HG03378 (cell line): ENCODE measurements at regions not wholly inside any gene's neighbourhood (a gene's known extent, or its start where the extent isn't known, plus 50 kb on each side); places are given as distances from the start of the nearest gene placed in this dataset.

ENCODE experiments used
- ATAC-seq: cut with Tn5 transposase; IDR thresholded peaks from one replicate; pipeline ENCODE4 v1.9.1; 2021; ENCODE audit warnings: mild to moderate bottlenecking, moderate library complexity; ENCODE audit not compliant: unreplicated experiment

DNA sequence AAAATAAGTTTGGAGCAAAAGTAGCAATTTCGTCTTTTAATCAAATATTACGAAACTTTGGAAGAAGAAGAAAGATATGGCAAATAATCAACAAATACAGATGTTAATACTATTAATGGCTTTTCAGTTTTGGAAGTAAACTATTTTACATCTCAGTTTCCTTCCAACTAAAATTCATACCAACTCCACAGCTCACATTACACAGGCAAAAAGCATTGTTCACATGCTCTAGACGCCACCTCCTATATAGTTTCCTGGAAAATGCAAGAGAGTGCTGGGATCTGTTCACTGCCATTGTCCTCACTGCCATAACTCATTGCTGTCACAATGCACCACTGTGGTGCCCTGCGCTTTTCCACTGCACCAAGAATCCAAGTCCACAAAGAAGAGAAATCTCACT is 149.0 kb upstream of the FTMT start:
- no peak for ATAC-seq

DNA sequence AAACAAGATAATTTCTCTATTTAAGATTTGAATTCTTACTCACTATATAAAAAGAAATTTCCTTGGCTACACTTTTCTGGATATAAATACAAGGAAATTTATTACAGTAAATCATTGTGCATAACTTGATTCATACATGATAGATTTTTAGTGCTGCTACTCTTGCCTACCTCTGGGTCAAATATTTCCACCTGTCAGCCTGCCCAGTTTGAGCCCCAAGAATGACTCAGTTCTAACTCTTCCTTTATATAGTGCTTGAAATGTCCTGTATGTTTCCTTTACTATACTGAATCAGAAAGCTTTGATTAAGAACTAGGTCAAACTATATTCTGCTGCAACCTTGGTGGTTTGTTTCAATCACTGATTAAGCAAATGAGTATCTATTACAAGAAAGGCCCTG is 147.4 kb upstream of the FTMT start:
- ATAC-seq: no peak

DNA sequence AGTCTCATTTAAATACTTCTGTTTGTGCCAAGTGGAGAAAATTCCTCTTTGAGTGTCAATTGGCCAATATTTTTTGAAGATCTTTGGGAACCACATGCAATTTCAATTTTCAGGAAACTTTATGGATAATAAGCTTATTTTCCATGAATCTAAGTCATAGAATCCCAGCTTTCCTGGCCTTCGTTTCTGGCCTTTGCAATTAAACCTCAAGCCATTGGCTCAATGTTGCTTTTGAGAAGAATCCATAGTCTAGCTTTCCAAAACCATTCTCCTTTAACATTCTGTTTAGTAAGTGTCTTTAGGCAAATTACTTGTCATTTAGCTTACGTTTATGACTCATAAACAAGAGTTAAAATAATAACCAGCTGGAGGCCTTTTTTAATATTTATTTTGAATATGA is 145.0 kb upstream of the FTMT start:
- ATAC-seq: no peak

DNA sequence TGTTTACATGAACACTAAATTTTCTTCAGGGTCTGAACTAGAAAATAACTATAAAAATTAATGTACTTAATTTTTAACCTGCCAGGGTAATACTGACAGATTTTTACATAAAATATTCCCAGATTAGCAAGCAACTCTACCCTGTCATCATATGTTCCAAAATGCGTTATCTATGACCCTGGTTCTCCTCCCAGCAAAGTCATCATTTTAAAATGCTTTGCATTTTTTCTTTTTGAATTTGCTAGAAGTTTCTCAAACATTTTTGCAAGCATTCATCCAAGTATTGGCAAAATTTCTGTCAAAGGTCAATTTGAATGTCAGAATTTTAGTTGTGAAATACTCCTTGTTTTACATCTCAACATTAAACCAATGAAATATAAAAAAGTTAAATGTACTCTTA is 144.5 kb upstream of the FTMT start:
- ATAC-seq: no peak

DNA sequence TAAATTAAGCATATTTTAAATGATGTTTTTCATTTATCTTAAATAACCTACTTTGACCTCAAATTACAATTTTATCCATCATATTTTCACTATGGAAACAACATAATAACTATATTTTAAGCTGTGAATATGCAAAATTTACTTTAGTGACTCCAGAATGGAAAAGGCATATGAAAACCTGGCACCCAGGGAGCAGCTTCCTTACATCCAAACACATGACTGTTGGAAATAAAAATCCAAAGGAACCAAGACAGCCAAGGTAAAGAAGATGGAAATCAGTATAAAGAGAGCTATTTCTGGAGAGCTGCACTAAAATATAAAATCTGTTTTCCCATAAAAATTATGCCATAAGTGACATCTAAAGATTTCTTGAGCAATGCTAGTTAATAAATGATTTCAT is 140.3 kb upstream of the FTMT start:
- ATAC-seq: no peak

DNA sequence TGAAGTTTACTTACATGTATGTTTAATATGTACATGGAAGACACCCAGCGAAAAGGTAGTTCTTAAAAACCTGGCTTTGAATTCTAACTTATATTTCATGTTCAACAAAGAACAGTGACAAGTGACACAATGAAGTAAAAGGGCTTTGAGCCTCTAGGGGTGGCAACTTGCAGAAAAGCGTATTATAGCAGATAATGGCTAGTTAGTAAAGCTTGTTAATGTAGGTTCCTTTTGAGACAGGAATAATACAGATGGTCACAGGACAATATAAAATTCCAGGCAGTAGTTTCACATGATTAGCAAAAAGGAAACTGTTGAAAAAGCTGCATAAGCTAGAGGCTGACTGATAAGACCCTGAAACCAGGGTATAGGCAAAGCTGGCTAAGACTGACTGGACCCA is 132.4 kb upstream of the FTMT start:
- no peak for ATAC-seq

DNA sequence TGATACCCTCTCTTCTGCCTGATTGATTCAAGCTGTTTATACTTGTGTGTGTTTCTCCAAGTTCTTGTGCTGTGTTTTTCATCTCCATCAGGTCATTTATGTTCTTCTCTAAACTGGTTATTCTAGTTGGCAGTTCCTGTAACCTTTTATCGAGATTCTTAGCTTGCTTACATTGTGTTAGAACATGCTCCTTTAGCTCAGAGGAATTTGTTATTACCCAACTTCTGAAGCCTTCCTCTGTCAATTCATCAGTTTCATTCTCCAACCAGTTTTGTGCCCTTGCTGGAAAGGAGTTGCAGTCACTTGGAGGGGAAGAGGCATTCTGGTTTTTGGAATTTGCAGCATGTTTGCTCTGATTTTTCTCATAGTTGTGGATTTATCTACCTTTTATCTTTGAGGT is 126.2 kb upstream of the FTMT start:
- no peak for ATAC-seq

DNA sequence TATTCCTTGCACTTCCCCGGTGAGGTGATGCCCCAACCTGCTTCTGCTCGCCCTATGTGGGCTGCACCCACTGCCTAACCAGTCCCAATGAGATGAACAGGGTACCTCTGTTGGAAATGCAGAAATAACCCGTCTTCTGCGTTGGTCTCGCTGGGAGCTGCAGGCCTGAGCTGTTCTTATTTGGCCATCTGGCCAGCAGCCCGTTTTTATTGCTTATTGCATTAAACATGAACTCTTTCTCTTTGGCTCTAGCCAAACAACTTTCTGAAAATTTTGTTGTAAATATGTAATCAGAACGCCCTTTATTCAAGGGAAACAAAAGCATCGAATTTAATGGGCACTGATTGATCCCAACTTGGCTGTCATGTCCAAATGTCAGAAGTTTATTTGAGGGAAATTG is 124.7 kb upstream of the FTMT start:
- ATAC-seq: no peak

DNA sequence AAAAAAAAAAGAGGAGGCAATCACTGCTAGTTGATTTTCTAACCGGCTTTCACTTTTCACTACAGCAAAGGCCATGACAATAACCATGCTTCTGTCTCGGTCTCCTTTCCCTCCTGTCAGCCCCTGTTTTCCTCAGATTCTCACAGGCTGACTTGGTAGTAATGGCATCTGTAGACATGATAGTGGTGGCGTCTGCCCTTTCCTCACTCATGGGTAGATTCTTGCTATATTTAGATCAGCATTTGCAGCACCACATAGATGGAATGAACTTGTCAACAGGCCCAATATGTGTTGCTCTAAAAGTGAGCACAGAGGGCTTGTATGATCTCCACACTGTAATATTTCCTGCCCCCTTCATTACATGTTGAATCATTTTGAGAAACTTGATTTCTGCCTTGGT is 120.3 kb upstream of the FTMT start:
- ATAC-seq: no peak

DNA sequence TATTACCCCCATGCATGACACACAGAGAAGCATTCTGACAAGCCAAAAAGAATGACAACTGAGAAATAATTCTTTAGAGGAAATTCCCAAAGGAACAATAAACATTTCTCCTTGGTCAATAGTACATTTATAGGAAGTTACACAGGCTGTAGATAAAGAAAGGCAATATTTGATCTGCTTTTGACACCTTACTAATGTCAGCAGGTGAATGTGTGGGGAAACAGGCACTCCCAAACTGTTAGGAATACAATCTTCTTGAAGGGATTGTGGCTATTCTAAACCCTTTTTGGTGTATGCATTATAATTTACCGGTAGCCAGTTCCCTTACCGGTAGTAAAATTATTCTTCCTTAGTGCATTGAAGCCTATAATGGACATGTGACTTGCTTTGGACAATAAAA is 116.1 kb upstream of the FTMT start:
- ATAC-seq: no peak

DNA sequence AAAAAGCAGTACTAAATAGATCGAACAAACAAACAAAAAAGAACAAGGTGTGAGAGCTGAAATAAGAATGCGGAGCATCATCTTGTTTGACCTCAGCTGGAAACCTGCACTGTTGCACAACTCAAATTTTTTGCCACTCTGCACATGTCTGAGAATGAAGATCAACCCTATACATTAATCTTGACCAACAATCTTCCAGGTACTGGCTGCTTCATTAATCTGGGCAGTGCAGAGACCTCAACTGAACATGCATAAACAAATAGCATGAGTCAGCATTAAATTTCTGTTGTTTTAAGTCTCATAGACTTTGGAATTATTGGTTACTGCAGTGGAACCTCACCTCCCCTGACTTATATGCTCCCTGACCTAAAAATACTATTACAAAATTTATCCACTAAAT is 114.6 kb upstream of the FTMT start:
- ATAC-seq: no peak

DNA sequence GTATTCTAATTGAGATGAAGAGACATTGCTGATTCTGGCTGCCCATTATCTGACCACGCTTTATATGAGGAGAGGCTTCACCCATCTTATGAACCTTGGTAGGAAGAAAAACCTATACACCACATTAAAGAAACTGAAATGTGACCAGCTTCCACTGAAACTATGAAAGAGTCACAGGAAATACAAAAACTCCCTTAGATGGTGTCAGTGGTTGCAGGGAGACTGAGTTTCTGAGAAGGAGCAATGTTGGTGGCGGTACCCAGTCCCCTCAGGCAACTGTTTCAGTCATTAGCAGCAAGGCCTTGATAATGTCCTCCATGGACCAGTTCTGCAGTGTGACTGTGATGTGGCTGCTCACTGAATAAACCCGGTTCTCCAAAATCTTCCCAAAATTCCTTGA is 110.5 kb upstream of the FTMT start:
- no peak for ATAC-seq

DNA sequence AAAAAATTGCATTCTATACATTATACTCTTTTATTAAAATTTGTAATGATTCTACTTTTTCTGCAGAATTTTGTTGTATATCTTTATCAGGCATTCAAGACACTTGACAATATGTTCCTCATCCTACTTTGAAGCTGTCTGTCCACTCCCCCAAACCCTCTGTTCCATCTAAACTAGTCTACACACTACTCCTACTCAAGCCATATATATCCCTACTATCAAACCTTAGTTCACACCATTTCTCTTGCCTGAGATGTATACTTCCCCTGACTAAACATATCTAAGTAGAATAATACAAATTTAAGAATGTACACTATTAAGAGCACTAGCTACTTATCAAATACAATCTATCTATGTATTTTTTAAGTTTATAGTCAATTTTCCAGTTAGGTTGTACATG is 107.1 kb upstream of the FTMT start:
- ATAC-seq: no peak

DNA sequence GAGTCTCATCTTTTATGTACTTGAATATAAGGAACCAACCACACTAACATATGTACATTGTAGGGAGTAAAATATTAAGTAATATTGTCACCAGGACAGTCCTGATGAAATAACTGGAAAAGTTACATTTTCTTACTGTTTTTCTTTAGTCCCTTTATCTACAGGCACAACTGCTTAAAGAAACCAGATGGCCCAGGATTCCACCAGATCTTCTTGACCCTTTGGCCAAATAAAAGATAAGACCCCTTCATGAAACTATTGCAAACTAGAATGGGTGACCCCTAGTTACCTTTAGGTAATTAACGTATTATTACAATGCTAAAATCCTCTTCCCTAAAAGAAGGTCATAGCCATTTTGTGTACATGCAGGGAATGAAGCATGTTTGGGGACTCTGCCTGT is 106.3 kb upstream of the FTMT start:
- no peak for ATAC-seq

DNA sequence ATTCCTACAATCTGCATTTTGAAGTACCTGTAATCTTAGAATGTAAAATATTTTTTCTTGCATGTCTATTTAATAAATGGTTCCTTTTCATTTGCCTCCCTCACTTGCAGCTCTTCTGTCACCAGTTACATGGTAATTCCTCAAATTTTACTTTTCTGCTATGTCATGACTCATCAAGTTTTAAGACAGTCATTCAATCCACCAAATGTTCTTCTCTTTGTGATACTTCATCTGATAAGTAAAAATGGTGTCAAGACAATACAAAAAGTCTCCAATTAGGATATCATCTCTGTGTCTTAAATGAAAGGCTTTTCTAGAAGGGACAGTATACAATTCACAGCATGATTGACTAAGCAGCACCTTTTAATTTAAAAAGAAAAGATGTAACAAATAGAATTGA is 104.9 kb upstream of the FTMT start:
- ATAC-seq: no peak

DNA sequence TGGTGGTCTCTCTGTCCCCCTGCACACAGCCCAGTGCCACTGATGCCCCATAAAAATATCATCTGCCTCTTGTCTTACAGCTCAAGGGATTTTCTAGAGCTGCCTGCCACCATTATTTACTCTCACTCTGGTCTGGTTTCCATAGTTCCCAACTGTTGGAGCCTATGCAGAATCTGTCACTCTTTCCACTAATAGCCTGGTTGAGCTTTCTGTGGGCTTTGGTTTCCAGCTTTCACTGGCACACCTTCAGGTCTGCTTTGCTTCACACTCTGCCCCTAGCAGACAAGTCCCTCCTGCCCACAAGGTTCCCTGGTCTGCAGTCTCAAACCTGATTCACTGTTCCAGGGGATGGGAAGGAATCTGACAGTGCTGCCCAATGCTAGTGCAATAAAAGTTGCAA is 103.0 kb upstream of the FTMT start:
- no peak for ATAC-seq

DNA sequence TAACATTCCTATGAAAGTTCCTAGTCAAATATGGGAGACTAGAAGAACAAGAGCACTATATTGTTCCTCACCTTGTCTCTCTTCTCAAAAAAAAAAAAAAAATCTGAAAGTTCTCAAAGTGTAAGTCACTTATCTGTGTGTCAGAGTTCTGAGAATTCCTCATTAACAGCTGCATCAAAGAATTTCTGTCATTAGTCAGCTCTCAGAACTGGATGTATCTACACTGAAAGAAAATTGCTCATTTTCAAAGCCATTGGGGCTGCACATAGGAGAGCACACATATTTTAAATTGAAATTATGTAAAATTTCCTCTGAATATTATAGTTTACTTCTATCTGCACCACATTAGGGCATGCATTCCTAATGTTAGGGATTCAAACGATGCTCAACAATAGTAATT is 99.5 kb upstream of the FTMT start:
- ATAC-seq: no peak

DNA sequence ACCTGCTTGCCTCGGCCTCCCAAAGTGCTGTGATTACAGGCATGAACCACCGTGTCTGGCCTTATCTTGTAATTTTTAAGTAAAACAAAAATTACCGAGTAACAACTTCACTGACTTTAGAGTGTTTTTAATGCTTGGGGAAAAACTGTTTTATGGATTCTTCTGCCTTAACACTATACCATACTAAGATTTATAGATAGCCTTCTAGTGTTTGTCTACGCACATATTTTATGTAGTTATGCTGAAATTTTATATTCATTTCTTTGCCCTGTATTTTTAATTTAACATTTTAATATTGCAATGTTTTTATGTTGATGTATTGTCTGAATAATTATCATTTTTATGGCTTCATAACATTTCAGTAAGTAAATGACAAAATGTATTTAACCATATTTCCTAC is 96.4 kb upstream of the FTMT start:
- no peak for ATAC-seq

DNA sequence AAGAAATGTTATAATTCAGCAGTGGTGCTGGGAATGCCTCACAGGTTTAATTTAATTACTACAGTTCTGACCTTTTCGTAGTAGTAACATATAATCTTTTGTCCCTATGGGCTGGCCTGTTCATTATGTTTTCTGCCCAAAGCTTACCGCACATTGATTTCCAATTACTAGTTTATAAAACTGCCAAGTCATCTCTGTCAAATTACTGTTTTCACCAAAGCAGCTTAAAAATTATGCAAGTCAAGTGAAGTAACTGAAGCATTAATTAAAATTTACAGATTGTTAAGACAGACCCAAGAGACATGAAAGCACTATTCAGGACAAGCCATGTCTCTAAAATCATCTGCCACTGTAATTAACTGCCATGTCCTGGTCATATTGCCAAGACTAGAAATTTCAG is 93.9 kb upstream of the FTMT start:
- ATAC-seq: no peak

DNA sequence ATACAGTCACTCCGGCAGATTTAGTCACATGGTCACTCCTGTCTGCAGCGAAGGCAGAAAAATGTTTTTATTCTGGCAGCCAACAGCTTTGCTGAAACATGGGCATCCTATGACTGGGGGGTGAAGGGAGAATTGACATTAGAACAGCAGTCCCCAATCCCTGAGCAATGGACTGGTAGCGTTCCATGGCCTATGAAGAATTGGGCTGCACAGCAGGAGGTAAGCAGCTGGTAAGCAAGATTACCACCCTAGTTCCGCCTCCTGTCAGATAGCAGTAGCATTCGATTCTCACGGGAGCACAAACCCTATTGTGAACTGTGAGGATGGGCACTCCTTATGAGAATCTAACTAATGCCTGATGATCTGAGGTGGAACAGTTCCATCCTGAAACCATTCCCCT is 93.1 kb upstream of the FTMT start:
- no peak for ATAC-seq

DNA sequence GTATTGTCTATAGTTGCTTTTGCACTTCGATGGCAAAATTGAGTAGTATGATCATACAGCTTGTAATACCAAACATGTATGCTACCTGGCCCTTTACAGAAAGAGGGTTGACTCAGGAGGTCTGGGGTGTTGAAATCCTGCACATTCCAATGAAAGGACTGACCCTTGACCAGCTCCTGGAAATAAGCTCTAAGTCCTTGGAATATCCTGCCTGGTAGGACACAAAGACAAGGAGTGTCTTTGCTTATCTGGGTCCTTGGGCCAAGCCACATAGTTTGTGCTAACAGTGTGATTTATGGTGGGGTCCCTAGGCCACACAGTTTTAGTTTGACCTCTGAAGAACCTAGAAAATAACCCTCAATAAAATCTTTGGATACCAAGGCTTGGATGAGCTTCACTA is 89.3 kb upstream of the FTMT start:
- no peak for ATAC-seq

DNA sequence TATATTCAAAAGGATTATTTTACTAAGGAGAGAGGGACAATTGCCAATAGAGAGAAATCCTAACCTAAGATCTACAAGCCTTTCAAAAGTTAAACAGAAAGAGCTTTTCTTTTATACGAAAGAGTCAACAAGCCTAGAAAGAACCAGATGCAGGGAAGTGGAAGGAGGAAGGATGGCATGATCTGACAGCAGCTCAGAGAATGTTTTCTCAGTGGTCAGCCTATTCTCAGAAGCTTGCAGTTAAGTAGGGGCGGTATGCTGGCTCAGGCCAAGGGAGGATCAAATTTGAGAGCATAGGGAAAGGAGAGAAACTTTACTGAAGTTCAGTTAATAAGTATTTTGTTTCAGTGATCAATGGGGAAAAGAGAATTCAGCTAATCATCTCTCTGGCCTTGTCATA is 88.0 kb upstream of the FTMT start:
- ATAC-seq: no peak

DNA sequence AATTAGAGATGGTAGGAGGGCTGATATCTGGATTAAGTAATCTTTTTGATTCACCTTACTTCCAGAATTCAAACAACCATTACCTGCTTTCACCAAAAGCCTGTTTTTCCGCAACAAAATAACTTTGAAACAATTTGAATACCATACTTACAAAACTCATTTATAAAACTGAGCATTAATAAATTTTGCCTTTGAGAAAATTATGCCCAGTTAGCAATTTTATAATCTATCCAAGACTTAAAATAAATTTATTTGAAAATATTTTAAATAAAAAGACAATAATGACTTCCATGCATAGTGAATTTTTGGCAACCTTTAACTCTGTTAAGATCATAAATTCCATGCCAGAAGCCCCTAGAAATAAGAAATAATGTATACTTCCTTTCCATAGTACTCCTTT is 71.3 kb upstream of the FTMT start:
- no peak for ATAC-seq

DNA sequence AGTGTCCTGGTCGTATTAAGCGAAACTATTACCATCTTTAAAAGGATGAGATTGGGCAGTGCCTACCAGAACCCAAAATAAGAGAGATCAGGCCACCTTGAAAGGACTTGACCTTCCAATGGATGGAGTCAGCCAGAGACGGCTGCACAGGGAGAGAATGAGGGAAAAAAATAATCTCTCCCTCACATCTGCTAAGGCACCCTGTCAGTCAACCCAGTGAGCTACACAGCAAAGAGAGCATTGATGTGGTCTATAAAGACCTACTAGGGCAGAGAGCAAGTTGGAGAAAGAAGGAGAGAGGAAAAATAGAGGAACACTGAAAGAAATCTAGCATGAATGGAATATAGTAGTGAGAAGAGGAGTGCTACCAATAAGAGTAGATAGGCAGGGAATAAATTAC is 68.0 kb upstream of the FTMT start:
- ATAC-seq: no peak
